HepG2 (cell line): ENCODE measurements at regions not wholly inside any gene's neighbourhood (a gene's known extent, or its start where the extent isn't known, plus 50 kb on each side); places are given as distances from the start of the nearest gene placed in this dataset.

Source experiments
- ATAC-seq: fragments of 200-7000 bp; cut with Tn5 transposase; 3 replicates; pipeline ENCODE4 v1.9.1; 2020; ENCODE audit warnings: mild to moderate bottlenecking, moderate library complexity
- BruUV-seq: library from RNA; stranded (reverse); fragments of 400-500 nt; replicated peaks from 2 replicates; lab custom pipeline; 2021; lab: Mats Ljungman, UMichigan
- CTCF ChIA-PET: fragments of 300-600 bp; formaldehyde crosslinking; extraction: SDS; loops from one replicate; lab custom pipeline; 2021; ENCODE audit warnings: low total read pairs, inconsistent platforms, low intra/inter-chr PET ratio; lab: Yijun Ruan, JAX
- POLR2A ChIA-PET: fragments of 350-600 bp; sonication (Branson Sonifier 250); formaldehyde crosslinking; loops from one replicate; lab custom pipeline; 2020; ENCODE audit warnings: antibody characterized with exemption, inconsistent platforms; lab: Yijun Ruan, JAX
- DNase-seq: peaks from one replicate; pipeline ENCODE4 v3.0.0-alpha.2; 2015; ENCODE audit warnings: low spot score
- FAIRE-seq: peaks from 3 replicates; lab custom pipeline; 2011; peaks lifted over from hg19 to GRCh38; lab: Jason Lieb, UNC
- H2AFZ ChIP-seq: one replicate; pipeline ENCODE4 v1.6.1; 2011; ENCODE audit warnings: low read length, inconsistent platforms
- H3K27ac ChIP-seq: fragments of 300-600 bp; 3 replicates; pipeline ENCODE4 v1.8.0; 2011; ENCODE audit warnings: mixed run types, mild to moderate bottlenecking, mixed read lengths, low read length, inconsistent platforms; ENCODE audit not compliant: insufficient read depth; ENCODE audit errors: extremely low read length
- H3K27me3 ChIP-seq, 2 experiments: fragments of 200-600 bp in 1 of 2; 2 replicates in 1 of 2; 3 replicates in 1 of 2; pipeline versions ENCODE4 v1.6.0 to v1.8.0; 2011; ENCODE audit warnings: low read length in 2 of 2, mild to moderate bottlenecking in 2 of 2, moderate library complexity in 2 of 2, inconsistent platforms in 1 of 2; ENCODE audit not compliant: insufficient read depth in 2 of 2, control insufficient read depth in 1 of 2
- H3K36me3 ChIP-seq, 2 experiments: fragments of 200-600 bp in 1 of 2; replicated peaks in 1 of 2; 2 replicates in 1 of 2; 3 replicates in 1 of 2; pipeline versions ENCODE4 v1.5.1 to v1.8.0; 2011; ENCODE audit warnings: low read length in 2 of 2, inconsistent platforms in 1 of 2; ENCODE audit not compliant: insufficient read depth in 2 of 2, control insufficient read depth in 1 of 2
- H3K4me1 ChIP-seq: 2 replicates; pipeline ENCODE4 v1.5.1; 2012; ENCODE audit warnings: low read length, inconsistent platforms; ENCODE audit not compliant: insufficient read depth
- H3K4me2 ChIP-seq: 2 replicates; pipeline ENCODE4 v1.6.0; 2011; ENCODE audit warnings: low read depth, low read length, inconsistent platforms
- H3K4me3 ChIP-seq, 3 experiments: fragments of 200-600 bp in 1 of 3; sonication (generic), shearing (Covaris generic) in 1 of 3; replicated peaks in 1 of 3; 2 replicates each; pipeline ENCODE4 v1.5.1; 2011 to 2016; ENCODE audit warnings: low read length in 3 of 3, inconsistent platforms in 2 of 3, low read depth in 2 of 3, mild to moderate bottlenecking in 2 of 3, control low read depth in 1 of 3, mixed read lengths in 1 of 3; ENCODE audit not compliant: insufficient read depth in 1 of 3
- H3K79me2 ChIP-seq: one replicate; pipeline ENCODE4 v1.6.1; 2011; ENCODE audit warnings: low read length, inconsistent platforms; ENCODE audit not compliant: insufficient read depth
- H3K9ac ChIP-seq: 2 replicates; pipeline ENCODE4 v1.6.0; 2011; ENCODE audit warnings: mild to moderate bottlenecking, low read depth, low read length, inconsistent platforms; ENCODE audit not compliant: insufficient read depth
- H3K9me3 ChIP-seq: 2 replicates; pipeline ENCODE4 v1.5.1; 2012; ENCODE audit warnings: mild to moderate bottlenecking, low read length
- H4K20me1 ChIP-seq: 2 replicates; pipeline ENCODE4 v1.6.0; 2011; ENCODE audit warnings: inconsistent platforms, mild to moderate bottlenecking, low read length, moderate library complexity; ENCODE audit not compliant: insufficient read depth
- MIER2 ChIP-seq: IDR thresholded peaks from 2 replicates; pipeline ENCODE4 v1.6.1; 2016; ENCODE audit warnings: missing biosample characterization, missing genetic modification reagents
- MIER3 ChIP-seq: IDR thresholded peaks from 2 replicates; pipeline ENCODE4 v1.6.1; 2016; ENCODE audit warnings: missing compliant biosample characterization, borderline replicate concordance
- PRDM4 ChIP-seq: sonication (generic); formaldehyde crosslinking; IDR thresholded peaks from 2 replicates; pipeline ENCODE4 v1.9.0; 2021; ENCODE audit warnings: missing genetic modification reagents, borderline replicate concordance
- REST ChIP-seq, 2 experiments: IDR thresholded peaks; 2 replicates each; pipeline ENCODE4 v1.6.1; 2011 to 2012; ENCODE audit warnings: low read length in 2 of 2, borderline replicate concordance in 1 of 2, low read depth in 1 of 2, mild to moderate bottlenecking in 1 of 2, moderate library complexity in 1 of 2
- SSRP1 ChIP-seq: IDR thresholded peaks from 2 replicates; pipeline ENCODE4 v1.6.1; 2016; ENCODE audit warnings: control low read depth
- ZNF142 ChIP-seq: sonication (generic); formaldehyde crosslinking; IDR thresholded peaks from 2 replicates; pipeline ENCODE4 v1.4.0; 2020; ENCODE audit warnings: missing genetic modification reagents
- WGBS: methylation state at CpG from one replicate; pipeline ENCODE4 v1.1.6; 2017; ENCODE audit warnings: low lambda C conversion rate; 5-methylcytosine and 5-hydroxymethylcytosine counted together
- in situ Hi-C: cut with HindIII; loops from 2 replicates; pipeline ENCODE4 v1.10.0; 2017; ENCODE audit warnings: low pct_unique_long_range_greater_than_20kb; ENCODE audit not compliant: extremely low pct_ligation_motif_present
- intact Hi-C: fragments of 100-400 bp; cut with micrococcal nuclease; formaldehyde crosslinking; loops from one replicate; pipeline ENCODE4 v1.10.0; 2022; ENCODE audit not compliant: unreplicated experiment

- FAIRE-seq (no peak), DNase-seq (no peak), ATAC-seq (no peak)
- TF ChIP-seq ZNF142 (CRISPR knock-in tag), result no peak
- TF ChIP-seq MIER3, result no peak
- H4K20me1 ChIP-seq, result no peaks in the 10 kb centered on the region
- no TSS peak for BruUV-seq
- intact Hi-C loops (no loop called here), in situ Hi-C loops (no loop called here)
- H3K79me2 ChIP-seq, result no peaks in the 10 kb centered on the region
- no peak overlapping the region for H2AFZ ChIP-seq
- ChIA-PET CTCF (no interaction called here), POLR2A (no interaction called here)
- 0 out of 2 replicates have a peak, but pooled peaks cover 5% of the 10 kb centered on the region for H3K9me3 ChIP-seq
- H3K4me1 ChIP-seq, result no peaks in the 10 kb centered on the region
- H3K36me3 ChIP-seq, result no peaks in the 10 kb centered on the region
- no peak overlapping the region for H3K27ac ChIP-seq
- H3K9ac ChIP-seq, result no peak overlapping the region
- H3K4me3 ChIP-seq, result no peak overlapping the region
- no peak overlapping the region for H3K4me2 ChIP-seq
- WGBS, result under 1% methylated on average over 4 of the region's 4 CpGs
- H3K27me3 ChIP-seq, result no peaks in the 10 kb centered on the region
These were observed 287.1 kb downstream of the TENT4A start for GRCh38 chr5:7000310-7000709.

- Histone ChIP-seq H3K9me3 (no peaks in the 10 kb centered on the region), H3K9ac (no peak overlapping the region), H3K79me2 (no peaks in the 10 kb centered on the region), H3K27me3 (no peaks in the 10 kb centered on the region), H3K4me3 (no peak overlapping the region), H3K27ac (no peak overlapping the region), H3K36me3 (no peaks in the 10 kb centered on the region), H3K4me1 (no peaks in the 10 kb centered on the region), H4K20me1 (no peaks in the 10 kb centered on the region), H3K4me2 (no peak overlapping the region), H2AFZ (no peak overlapping the region)
- FAIRE-seq (no peak), ATAC-seq (no peak), DNase-seq (no peak)
- ChIA-PET CTCF (no interaction called here), POLR2A (no interaction called here)
- 17% methylated on average over 6 of the region's 6 CpGs for WGBS
- no TSS peak for BruUV-seq
- in situ Hi-C loops (no loop called here), intact Hi-C loops (no loop called here)
- TF ChIP-seq REST (IDR thresholded peaks at IDR 0.05; ENCODE audit: borderline replicate concordance in 1 of 2, low read depth in 1 of 2, low read length in 2 of 2) (peak; percentile 5 to 88; a peak in 3 of 4 replicates), MIER2 (CRISPR knock-in tag) (peak; percentile 75), SSRP1 (CRISPR knock-in tag) (no peak), PRDM4 (CRISPR knock-in tag) (no peak)
These were observed 297.4 kb downstream of the TENT4A start for GRCh38 chr5:7010591-7010990.
